ENCODE measurements at regions not wholly inside any gene's neighbourhood (a gene's known extent, or its start where the extent isn't known, plus 50 kb on each side); places are given as distances from the start of the nearest gene placed in this dataset.
"Not testable (repeated sequence)": the region's sequence is repeated elsewhere in the genome, so short reads cannot be mapped to it uniquely, and the experiment has no call there.

- Mint-ChIP-seq H3K4me3 (no peak overlapping the region), H3K9me3 (no peaks in the 10 kb centered on the region), H3K27ac (no peak overlapping the region), H3K27me3 (peaks cover 2% of the 10 kb centered on the region), H3K4me1 (no peaks in the 10 kb centered on the region), H3K36me3 (ENCODE audit: low read depth) (no peaks in the 10 kb centered on the region)
- DNase-seq, result peak; percentile 39
- intact Hi-C loops (cut with micrococcal nuclease), result no loop called here
Measured at GRCh38 chr2:19632403-19632991, 269.3 kb downstream of the TTC32 start.

GRCh38 chr2:19631871-19632270 is 269.9 kb downstream of the TTC32 start:
- Mint-ChIP-seq H3K27me3 (peaks cover 2% of the 10 kb centered on the region), H3K4me1 (no peaks in the 10 kb centered on the region), H3K36me3 (ENCODE audit: low read depth) (no peaks in the 10 kb centered on the region), H3K9me3 (no peaks in the 10 kb centered on the region), H3K4me3 (no peak overlapping the region), H3K27ac (no peak overlapping the region)
- DNase-seq, result no peak
- intact Hi-C loops (cut with micrococcal nuclease), result no loop called here

- H3K9me3 Mint-ChIP-seq, result no peaks in the 10 kb centered on the region
- intact Hi-C loops (cut with micrococcal nuclease), result no loop called here
- H3K4me1 Mint-ChIP-seq, result no peaks in the 10 kb centered on the region
- H3K27me3 Mint-ChIP-seq, result peaks cover 2% of the 10 kb centered on the region
- no peaks in the 10 kb centered on the region for H3K36me3 Mint-ChIP-seq (ENCODE audit: low read depth)
- DNase-seq, result peak; percentile 24
- H3K27ac Mint-ChIP-seq, result no peak overlapping the region
- H3K4me3 Mint-ChIP-seq, result no peak overlapping the region
Measured at GRCh38 chr2:19630921-19631320, 270.9 kb downstream of the TTC32 start.

- no peak overlapping the region for H3K4me3 Mint-ChIP-seq
- no peaks in the 10 kb centered on the region for H3K4me1 Mint-ChIP-seq
- H3K27me3 Mint-ChIP-seq, result peaks cover 2% of the 10 kb centered on the region
- intact Hi-C loops (cut with micrococcal nuclease), result no loop called here
- H3K27ac Mint-ChIP-seq, result no peak overlapping the region
- no peaks in the 10 kb centered on the region for H3K9me3 Mint-ChIP-seq
- DNase-seq, result no peak
- H3K36me3 Mint-ChIP-seq (ENCODE audit: low read depth), result no peaks in the 10 kb centered on the region
Measured at GRCh38 chr2:19627359-19627758, 268.9 kb upstream of the OSR1 start.

GRCh38 chr2:19623488-19623887 is 265.1 kb upstream of the OSR1 start:
- peaks cover 2% of the 10 kb centered on the region for H3K27me3 Mint-ChIP-seq
- H3K27ac Mint-ChIP-seq, result no peak overlapping the region
- no peak overlapping the region for H3K4me3 Mint-ChIP-seq
- H3K36me3 Mint-ChIP-seq (ENCODE audit: low read depth), result no peaks in the 10 kb centered on the region
- no peak for DNase-seq
- H3K4me1 Mint-ChIP-seq, result no peaks in the 10 kb centered on the region
- intact Hi-C loops (cut with micrococcal nuclease), result no loop called here
- no peaks in the 10 kb centered on the region for H3K9me3 Mint-ChIP-seq

- Mint-ChIP-seq H3K36me3 (ENCODE audit: low read depth) (no peaks in the 10 kb centered on the region), H3K27ac (no peak overlapping the region), H3K4me1 (no peaks in the 10 kb centered on the region), H3K9me3 (peaks cover 19% of the 10 kb centered on the region), H3K4me3 (no peak overlapping the region), H3K27me3 (no peaks in the 10 kb centered on the region)
- intact Hi-C loops (cut with micrococcal nuclease), result no loop called here
- DNase-seq, result no peak
Measured at GRCh38 chr2:19617257-19617848, 258.9 kb upstream of the OSR1 start.

GRCh38 chr2:19615402-19615801 is 257.0 kb upstream of the OSR1 start:
- H3K27me3 Mint-ChIP-seq; DNase-seq; H3K4me1 Mint-ChIP-seq; H3K27ac Mint-ChIP-seq; intact Hi-C loops (cut with micrococcal nuclease); H3K4me3 Mint-ChIP-seq; H3K36me3 Mint-ChIP-seq (ENCODE audit: low read depth): not testable (repeated sequence)
- H3K9me3 Mint-ChIP-seq, result peaks cover 19% of the 10 kb centered on the region

GRCh38 chr2:19614066-19614465 is 255.6 kb upstream of the OSR1 start:
- intact Hi-C loops (cut with micrococcal nuclease), result no loop called here
- DNase-seq, result no peak
- no peaks in the 10 kb centered on the region for H3K27me3 Mint-ChIP-seq
- no peak overlapping the region for H3K4me3 Mint-ChIP-seq
- no peaks in the 10 kb centered on the region for H3K36me3 Mint-ChIP-seq (ENCODE audit: low read depth)
- no peaks in the 10 kb centered on the region for H3K4me1 Mint-ChIP-seq
- peaks cover 19% of the 10 kb centered on the region for H3K9me3 Mint-ChIP-seq
- no peak overlapping the region for H3K27ac Mint-ChIP-seq

GRCh38 chr2:19611491-19612332 is 253.3 kb upstream of the OSR1 start:
- DNase-seq, result no peak
- intact Hi-C loops (cut with micrococcal nuclease), result no loop called here
- Mint-ChIP-seq H3K9me3 (peaks cover 12% of the 10 kb centered on the region), H3K4me3 (no peak overlapping the region), H3K27ac (no peak overlapping the region), H3K4me1 (no peaks in the 10 kb centered on the region), H3K36me3 (ENCODE audit: low read depth) (no peaks in the 10 kb centered on the region), H3K27me3 (peaks cover 1% of the 10 kb centered on the region)

- Mint-ChIP-seq H3K4me3 (no peak overlapping the region), H3K9me3 (peaks cover 4% of the 10 kb centered on the region), H3K27me3 (peaks cover 1% of the 10 kb centered on the region), H3K27ac (no peak overlapping the region), H3K36me3 (ENCODE audit: low read depth) (no peaks in the 10 kb centered on the region), H3K4me1 (no peaks in the 10 kb centered on the region)
- DNase-seq, result no peak
- intact Hi-C loops (cut with micrococcal nuclease), result no loop called here
Measured at GRCh38 chr2:19609266-19609665, 250.8 kb upstream of the OSR1 start.

- H3K4me1 Mint-ChIP-seq, result no peaks in the 10 kb centered on the region
- H3K9me3 Mint-ChIP-seq, result no peaks in the 10 kb centered on the region
- H3K4me3 Mint-ChIP-seq, result no peak overlapping the region
- H3K27me3 Mint-ChIP-seq, result peaks cover 1% of the 10 kb centered on the region
- H3K27ac Mint-ChIP-seq, result no peak overlapping the region
- H3K36me3 Mint-ChIP-seq (ENCODE audit: low read depth), result no peaks in the 10 kb centered on the region
- DNase-seq, result no peak
- intact Hi-C loops (cut with micrococcal nuclease), result no loop called here
Measured at GRCh38 chr2:19607931-19608771, 249.7 kb upstream of the OSR1 start.

- Mint-ChIP-seq H3K4me1 (no peaks in the 10 kb centered on the region), H3K27me3 (peaks cover 1% of the 10 kb centered on the region), H3K27ac (no peak overlapping the region), H3K36me3 (ENCODE audit: low read depth) (no peaks in the 10 kb centered on the region), H3K4me3 (no peak overlapping the region), H3K9me3 (peaks cover 3% of the 10 kb centered on the region)
- intact Hi-C loops (cut with micrococcal nuclease), result no loop called here
- no peak for DNase-seq
Measured at GRCh38 chr2:19607400-19607799, 249.0 kb upstream of the OSR1 start.

GRCh38 chr2:19600982-19601381 is 242.6 kb upstream of the OSR1 start:
- no peaks in the 10 kb centered on the region for H3K4me1 Mint-ChIP-seq
- no peak for DNase-seq
- H3K27ac Mint-ChIP-seq, result no peak overlapping the region
- H3K27me3 Mint-ChIP-seq, result peaks cover 1% of the 10 kb centered on the region
- H3K4me3 Mint-ChIP-seq, result no peak overlapping the region
- H3K9me3 Mint-ChIP-seq, result peaks cover 3% of the 10 kb centered on the region
- intact Hi-C loops (cut with micrococcal nuclease), result no loop called here
- H3K36me3 Mint-ChIP-seq (ENCODE audit: low read depth), result no peaks in the 10 kb centered on the region

- H3K27me3 Mint-ChIP-seq, result peaks cover 1% of the 10 kb centered on the region
- no peak overlapping the region for H3K27ac Mint-ChIP-seq
- H3K4me3 Mint-ChIP-seq, result no peak overlapping the region
- no peak for DNase-seq
- H3K36me3 Mint-ChIP-seq (ENCODE audit: low read depth), result no peaks in the 10 kb centered on the region
- intact Hi-C loops (cut with micrococcal nuclease), result no loop called here
- peaks cover 3% of the 10 kb centered on the region for H3K9me3 Mint-ChIP-seq
- H3K4me1 Mint-ChIP-seq, result no peaks in the 10 kb centered on the region
Measured at GRCh38 chr2:19600506-19600905, 242.1 kb upstream of the OSR1 start.

Measured in activated CD4-positive, alpha-beta T cell treated with anti-CD3 and anti-CD28 coated beads, Interleukin-2, amount 10 ng/mL, durations not matched to agents 24 days and 14 days (primary cell).